GM23338 (cell line): ENCODE measurements at regions not wholly inside any gene's neighbourhood (a gene's known extent, or its start where the extent isn't known, plus 50 kb on each side); places are given as distances from the start of the nearest gene placed in this dataset.

Experiments
- ATAC-seq: fragments of 200-7000 bp; cut with Tn5 transposase; 3 replicates; pipeline ENCODE4 v1.9.1; 2020
- DNase-seq: peaks from one replicate; pipeline ENCODE4 v3.0.0-alpha.2; 2015; ENCODE audit warnings: low spot score
- H2AFZ ChIP-seq: fragments of 200-600 bp; sonication (generic); 2 replicates; pipeline ENCODE4 v1.8.0; 2016; ENCODE audit warnings: antibody characterized with exemption, mild to moderate bottlenecking, moderate library complexity
- H3F3A ChIP-seq: fragments of 200-600 bp; sonication (generic); replicated peaks from 2 replicates; pipeline ENCODE4 v1.8.0; 2017; ENCODE audit warnings: antibody characterized with exemption, mixed run types, low read depth
- H3K27ac ChIP-seq: fragments of 200-600 bp; sonication (generic); 2 replicates; pipeline ENCODE4 v1.6.1; 2016; ENCODE audit warnings: low read depth
- H3K27me3 ChIP-seq: fragments of 200-600 bp; sonication (generic); 2 replicates; pipeline ENCODE4 v1.8.0; 2016; ENCODE audit warnings: mild to moderate bottlenecking, mixed run types, moderate library complexity; ENCODE audit not compliant: insufficient read depth
- H3K36me3 ChIP-seq: fragments of 200-600 bp; sonication (generic); 2 replicates; pipeline ENCODE4 v1.8.0; 2016; ENCODE audit warnings: mild to moderate bottlenecking; ENCODE audit not compliant: insufficient read depth
- H3K4me1 ChIP-seq: fragments of 200-600 bp; sonication (generic); 2 replicates; pipeline ENCODE4 v1.8.0; 2016; ENCODE audit warnings: mild to moderate bottlenecking, moderate library complexity; ENCODE audit not compliant: insufficient read depth
- H3K4me2 ChIP-seq: fragments of 200-600 bp; sonication (generic); 2 replicates; pipeline ENCODE4 v1.7.1; 2017; ENCODE audit warnings: mixed run types
- H3K4me3 ChIP-seq: fragments of 200-600 bp; sonication (generic); 2 replicates; pipeline ENCODE4 v1.6.1; 2016; ENCODE audit warnings: mixed run types
- H3K79me2 ChIP-seq: fragments of 200-600 bp; sonication (generic); replicated peaks from 2 replicates; pipeline ENCODE4 v1.8.0; 2017; ENCODE audit warnings: mild to moderate bottlenecking; ENCODE audit not compliant: insufficient read depth
- H3K9me2 ChIP-seq: fragments of 200-600 bp; sonication (generic); 2 replicates; pipeline ENCODE4 v1.8.0; 2017; ENCODE audit not compliant: insufficient read depth
- H4K20me1 ChIP-seq: fragments of 200-600 bp; sonication (generic); replicated peaks from 2 replicates; pipeline ENCODE4 v1.8.0; 2017; ENCODE audit warnings: mild to moderate bottlenecking; ENCODE audit not compliant: insufficient read depth
- H3K27ac Mint-ChIP-seq: 2 replicates; pipeline ENCODE4 v1.8.0; 2020; ENCODE audit warnings: inconsistent platforms, mild to moderate bottlenecking, moderate library complexity, mixed read lengths
- H3K27me3 Mint-ChIP-seq: 3 replicates; pipeline ENCODE4 v1.8.0; 2022; ENCODE audit warnings: low read depth, mild to moderate bottlenecking, moderate library complexity, mixed read lengths, inconsistent platforms; ENCODE audit not compliant: insufficient read depth, poor library complexity
- H3K36me3 Mint-ChIP-seq: 3 replicates; pipeline ENCODE4 v1.8.0; 2021; ENCODE audit warnings: low read depth, mild to moderate bottlenecking, inconsistent platforms, moderate library complexity, mixed read lengths
- H3K4me1 Mint-ChIP-seq: 3 replicates; pipeline ENCODE4 v1.8.0; 2020; ENCODE audit warnings: mild to moderate bottlenecking, inconsistent platforms, mixed read lengths
- H3K4me3 Mint-ChIP-seq: 3 replicates; pipeline ENCODE4 v1.8.0; 2021; ENCODE audit warnings: moderate library complexity, mild to moderate bottlenecking, inconsistent platforms, mixed read lengths
- H3K9me3 Mint-ChIP-seq: 3 replicates; pipeline ENCODE4 v1.8.0; 2020; ENCODE audit warnings: moderate library complexity, mild to moderate bottlenecking, inconsistent platforms, mixed read lengths
- CREB1 ChIP-seq: fragments of 250-450 bp; sonication (Bioruptor Pico); IDR thresholded peaks from 2 replicates; pipeline ENCODE4 v1.5.0; 2020; ENCODE audit warnings: low read depth, mild to moderate bottlenecking, moderate library complexity
- ETS1 ChIP-seq: IDR thresholded peaks from 2 replicates; pipeline ENCODE4 v1.6.1; 2016; ENCODE audit warnings: antibody characterized with exemption
- EZH2 ChIP-seq: fragments of 200-600 bp; sonication (generic); IDR thresholded peaks from one replicate; pipeline ENCODE4 v1.8.0; 2017; ENCODE audit warnings: antibody characterized with exemption, mild to moderate bottlenecking, low read depth; ENCODE audit not compliant: unreplicated experiment
- EZH2phosphoT487 ChIP-seq: fragments of 200-600 bp; sonication (generic); IDR thresholded peaks from one replicate; pipeline ENCODE4 v1.8.1; 2018; ENCODE audit warnings: antibody characterized with exemption; ENCODE audit not compliant: unreplicated experiment
- JUNB ChIP-seq: IDR thresholded peaks from one replicate; pipeline ENCODE4 v1.6.1; 2016; ENCODE audit warnings: antibody characterized with exemption; ENCODE audit not compliant: unreplicated experiment
- NANOG ChIP-seq: IDR thresholded peaks from 2 replicates; pipeline ENCODE4 v1.6.1; 2016; ENCODE audit warnings: antibody characterized with exemption, borderline replicate concordance
- POLR2AphosphoS5 ChIP-seq: IDR thresholded peaks from 2 replicates; pipeline ENCODE4 v1.6.1; 2016; ENCODE audit warnings: antibody characterized with exemption, low read depth
- REST ChIP-seq: IDR thresholded peaks from one replicate; pipeline ENCODE4 v1.6.1; 2018; ENCODE audit warnings: antibody characterized with exemption; ENCODE audit not compliant: unreplicated experiment
- STAT1 ChIP-seq: IDR thresholded peaks from one replicate; pipeline ENCODE4 v1.6.1; 2016; ENCODE audit warnings: antibody characterized with exemption; ENCODE audit not compliant: unreplicated experiment
- ZNF114 ChIP-seq: fragments of 250-450 bp; sonication (Bioruptor Pico); IDR thresholded peaks from 2 replicates; pipeline ENCODE4 v1.5.0; 2020; ENCODE audit warnings: mild to moderate bottlenecking, moderate library complexity
- ZNF331 ChIP-seq: fragments of 250-450 bp; sonication (Bioruptor Pico); IDR thresholded peaks from 2 replicates; pipeline ENCODE4 v1.5.0; 2020; ENCODE audit warnings: low read depth, mild to moderate bottlenecking, moderate library complexity
- TF ChIP-seq, protein P1 (sequence below): fragments of 250-450 bp; sonication (Bioruptor Pico); IDR thresholded peaks from 2 replicates; pipeline ENCODE4 v1.5.0; 2020; ENCODE audit warnings: mild to moderate bottlenecking, moderate library complexity
- TF ChIP-seq, protein P2 (sequence below), 2 experiments: fragments of 200-600 bp in 1 of 2; sonication (generic) in 1 of 2; conservative IDR thresholded peaks; 2 replicates each; pipeline versions ENCODE4 v1.5.1 to v1.6.1; 2016 to 2017; ENCODE audit warnings: antibody characterized with exemption in 2 of 2, low read depth in 2 of 2, mild to moderate bottlenecking in 2 of 2, moderate library complexity in 1 of 2

- H2AFZ ChIP-seq = no peak overlapping the region
- Mint-ChIP-seq H3K27me3 (peaks cover 3% of the 10 kb centered on the region), H3K9me3 (no peaks in the 10 kb centered on the region), H3K4me1 (no peaks in the 10 kb centered on the region), H3K36me3 (no peaks in the 10 kb centered on the region), H3K27ac (no peak overlapping the region), H3K4me3 (no peak overlapping the region)
- no peaks in the 10 kb centered on the region for H3K36me3 ChIP-seq
- no peak overlapping the region for H3K27ac ChIP-seq
- ATAC-seq = no peak
- TF ChIP-seq POLR2AphosphoS5 (no peak), REST (no peak), ZNF331 (CRISPR knock-in tag) (no peak), EZH2phosphoT487 (no peak), ZNF114 (CRISPR knock-in tag) (no peak), ETS1 (no peak), JUNB (no peak), CREB1 (no peak), NANOG (no peak), STAT1 (no peak), EZH2 (no peak)
- TF ChIP-seq, protein P1, sequence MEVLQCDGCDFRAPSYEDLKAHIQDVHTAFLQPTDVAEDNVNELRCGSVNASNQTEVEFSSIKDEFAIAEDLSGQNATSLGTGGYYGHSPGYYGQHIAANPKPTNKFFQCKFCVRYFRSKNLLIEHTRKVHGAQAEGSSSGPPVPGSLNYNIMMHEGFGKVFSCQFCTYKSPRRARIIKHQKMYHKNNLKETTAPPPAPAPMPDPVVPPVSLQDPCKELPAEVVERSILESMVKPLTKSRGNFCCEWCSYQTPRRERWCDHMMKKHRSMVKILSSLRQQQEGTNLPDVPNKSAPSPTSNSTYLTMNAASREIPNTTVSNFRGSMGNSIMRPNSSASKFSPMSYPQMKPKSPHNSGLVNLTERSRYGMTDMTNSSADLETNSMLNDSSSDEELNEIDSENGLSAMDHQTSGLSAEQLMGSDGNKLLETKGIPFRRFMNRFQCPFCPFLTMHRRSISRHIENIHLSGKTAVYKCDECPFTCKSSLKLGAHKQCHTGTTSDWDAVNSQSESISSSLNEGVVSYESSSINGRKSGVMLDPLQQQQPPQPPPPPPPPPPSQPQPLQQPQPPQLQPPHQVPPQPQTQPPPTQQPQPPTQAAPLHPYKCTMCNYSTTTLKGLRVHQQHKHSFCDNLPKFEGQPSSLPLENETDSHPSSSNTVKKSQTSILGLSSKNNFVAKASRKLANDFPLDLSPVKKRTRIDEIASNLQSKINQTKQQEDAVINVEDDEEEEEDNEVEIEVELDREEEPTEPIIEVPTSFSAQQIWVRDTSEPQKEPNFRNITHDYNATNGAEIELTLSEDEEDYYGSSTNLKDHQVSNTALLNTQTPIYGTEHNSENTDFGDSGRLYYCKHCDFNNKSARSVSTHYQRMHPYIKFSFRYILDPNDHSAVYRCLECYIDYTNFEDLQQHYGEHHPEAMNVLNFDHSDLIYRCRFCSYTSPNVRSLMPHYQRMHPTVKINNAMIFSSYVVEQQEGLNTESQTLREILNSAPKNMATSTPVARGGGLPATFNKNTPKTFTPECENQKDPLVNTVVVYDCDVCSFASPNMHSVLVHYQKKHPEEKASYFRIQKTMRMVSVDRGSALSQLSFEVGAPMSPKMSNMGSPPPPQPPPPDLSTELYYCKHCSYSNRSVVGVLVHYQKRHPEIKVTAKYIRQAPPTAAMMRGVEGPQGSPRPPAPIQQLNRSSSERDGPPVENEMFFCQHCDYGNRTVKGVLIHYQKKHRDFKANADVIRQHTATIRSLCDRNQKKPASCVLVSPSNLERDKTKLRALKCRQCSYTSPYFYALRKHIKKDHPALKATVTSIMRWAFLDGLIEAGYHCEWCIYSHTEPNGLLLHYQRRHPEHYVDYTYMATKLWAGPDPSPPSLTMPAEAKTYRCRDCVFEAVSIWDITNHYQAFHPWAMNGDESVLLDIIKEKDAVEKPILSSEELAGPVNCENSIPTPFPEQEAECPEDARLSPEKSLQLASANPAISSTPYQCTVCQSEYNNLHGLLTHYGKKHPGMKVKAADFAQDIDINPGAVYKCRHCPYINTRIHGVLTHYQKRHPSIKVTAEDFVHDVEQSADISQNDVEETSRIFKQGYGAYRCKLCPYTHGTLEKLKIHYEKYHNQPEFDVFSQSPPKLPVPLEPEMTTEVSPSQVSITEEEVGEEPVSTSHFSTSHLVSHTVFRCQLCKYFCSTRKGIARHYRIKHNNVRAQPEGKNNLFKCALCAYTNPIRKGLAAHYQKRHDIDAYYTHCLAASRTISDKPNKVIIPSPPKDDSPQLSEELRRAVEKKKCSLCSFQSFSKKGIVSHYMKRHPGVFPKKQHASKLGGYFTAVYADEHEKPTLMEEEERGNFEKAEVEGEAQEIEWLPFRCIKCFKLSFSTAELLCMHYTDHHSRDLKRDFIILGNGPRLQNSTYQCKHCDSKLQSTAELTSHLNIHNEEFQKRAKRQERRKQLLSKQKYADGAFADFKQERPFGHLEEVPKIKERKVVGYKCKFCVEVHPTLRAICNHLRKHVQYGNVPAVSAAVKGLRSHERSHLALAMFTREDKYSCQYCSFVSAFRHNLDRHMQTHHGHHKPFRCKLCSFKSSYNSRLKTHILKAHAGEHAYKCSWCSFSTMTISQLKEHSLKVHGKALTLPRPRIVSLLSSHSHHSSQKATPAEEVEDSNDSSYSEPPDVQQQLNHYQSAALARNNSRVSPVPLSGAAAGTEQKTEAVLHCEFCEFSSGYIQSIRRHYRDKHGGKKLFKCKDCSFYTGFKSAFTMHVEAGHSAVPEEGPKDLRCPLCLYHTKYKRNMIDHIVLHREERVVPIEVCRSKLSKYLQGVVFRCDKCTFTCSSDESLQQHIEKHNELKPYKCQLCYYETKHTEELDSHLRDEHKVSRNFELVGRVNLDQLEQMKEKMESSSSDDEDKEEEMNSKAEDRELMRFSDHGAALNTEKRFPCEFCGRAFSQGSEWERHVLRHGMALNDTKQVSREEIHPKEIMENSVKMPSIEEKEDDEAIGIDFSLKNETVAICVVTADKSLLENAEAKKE (CRISPR knock-in tag) = no peak
- TF ChIP-seq, protein P2, sequence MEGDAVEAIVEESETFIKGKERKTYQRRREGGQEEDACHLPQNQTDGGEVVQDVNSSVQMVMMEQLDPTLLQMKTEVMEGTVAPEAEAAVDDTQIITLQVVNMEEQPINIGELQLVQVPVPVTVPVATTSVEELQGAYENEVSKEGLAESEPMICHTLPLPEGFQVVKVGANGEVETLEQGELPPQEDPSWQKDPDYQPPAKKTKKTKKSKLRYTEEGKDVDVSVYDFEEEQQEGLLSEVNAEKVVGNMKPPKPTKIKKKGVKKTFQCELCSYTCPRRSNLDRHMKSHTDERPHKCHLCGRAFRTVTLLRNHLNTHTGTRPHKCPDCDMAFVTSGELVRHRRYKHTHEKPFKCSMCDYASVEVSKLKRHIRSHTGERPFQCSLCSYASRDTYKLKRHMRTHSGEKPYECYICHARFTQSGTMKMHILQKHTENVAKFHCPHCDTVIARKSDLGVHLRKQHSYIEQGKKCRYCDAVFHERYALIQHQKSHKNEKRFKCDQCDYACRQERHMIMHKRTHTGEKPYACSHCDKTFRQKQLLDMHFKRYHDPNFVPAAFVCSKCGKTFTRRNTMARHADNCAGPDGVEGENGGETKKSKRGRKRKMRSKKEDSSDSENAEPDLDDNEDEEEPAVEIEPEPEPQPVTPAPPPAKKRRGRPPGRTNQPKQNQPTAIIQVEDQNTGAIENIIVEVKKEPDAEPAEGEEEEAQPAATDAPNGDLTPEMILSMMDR (conservative IDR thresholded peaks at IDR 0.05; ENCODE audit: low read depth in 2 of 2) = no peak
- no peak overlapping the region for H3K4me2 ChIP-seq
- no peaks in the 10 kb centered on the region for H3F3A ChIP-seq
- DNase-seq = no peak
- no peaks in the 10 kb centered on the region for H3K9me2 ChIP-seq
- no peaks in the 10 kb centered on the region for H3K27me3 ChIP-seq
- no peaks in the 10 kb centered on the region for H3K4me1 ChIP-seq
- H4K20me1 ChIP-seq = no peaks in the 10 kb centered on the region
- no peaks in the 10 kb centered on the region for H3K79me2 ChIP-seq
- H3K4me3 ChIP-seq = no peak overlapping the region
Measured at GRCh38 chr15:97691799-97692198, 268.7 kb upstream of the ARRDC4 start.
